ENCODE measurements at regions not wholly inside any gene's neighbourhood (a gene's known extent, or its start where the extent isn't known, plus 50 kb on each side); places are given as distances from the start of the nearest gene placed in this dataset.

- no peak for DNase-seq
- Histone ChIP-seq H3K9me3 (peaks cover 0 to 5% (median 0%) of the 10 kb centered on the region in 4 donors), H3K27me3 (no peaks in the 10 kb centered on the region), H3K4me3 (no peak overlapping the region), H3K27ac (no peak overlapping the region), H3K4me1 (peaks cover 0 to 8% (median 0%) of the 10 kb centered on the region in 4 donors), H3K36me3 (no peaks in the 10 kb centered on the region)
- no peak for TF ChIP-seq POLR2A (IDR thresholded peaks at IDR 0.05)
- no peak for TF ChIP-seq CTCF (IDR thresholded peaks at IDR 0.05)
These were observed 199.8 kb upstream of the MAP3K1 start for GRCh38 chr5:56615361-56616153.

GRCh38 chr5:56612759-56613158, 202.6 kb upstream of the MAP3K1 start:
- no peak overlapping the region for H3K4me3 ChIP-seq
- H3K27ac ChIP-seq = no peak overlapping the region
- peaks cover 0 to 8% (median 0%) of the 10 kb centered on the region in 4 donors for H3K4me1 ChIP-seq
- no peaks in the 10 kb centered on the region for H3K36me3 ChIP-seq
- DNase-seq = no peak
- H3K9me3 ChIP-seq = no peaks in the 10 kb centered on the region
- H3K27me3 ChIP-seq = no peaks in the 10 kb centered on the region
- TF ChIP-seq CTCF (IDR thresholded peaks at IDR 0.05) (no peak), POLR2A (IDR thresholded peaks at IDR 0.05) (no peak)

- Histone ChIP-seq H3K9me3 (no peaks in the 10 kb centered on the region), H3K4me1 (peaks cover 0 to 8% (median 0%) of the 10 kb centered on the region in 4 donors), H3K4me3 (no peak overlapping the region), H3K27ac (no peak overlapping the region), H3K27me3 (no peaks in the 10 kb centered on the region), H3K36me3 (no peaks in the 10 kb centered on the region)
- no peak for DNase-seq
- no peak for TF ChIP-seq POLR2A (IDR thresholded peaks at IDR 0.05)
- no peak for TF ChIP-seq CTCF (IDR thresholded peaks at IDR 0.05)
These were observed 203.0 kb upstream of the MAP3K1 start for GRCh38 chr5:56612353-56612752.

GRCh38 chr5:56610093-56610698, 205.2 kb upstream of the MAP3K1 start:
- Histone ChIP-seq H3K27ac (no peak overlapping the region), H3K4me3 (no peak overlapping the region), H3K9me3 (no peaks in the 10 kb centered on the region), H3K36me3 (no peaks in the 10 kb centered on the region), H3K27me3 (no peaks in the 10 kb centered on the region), H3K4me1 (no peaks in the 10 kb centered on the region)
- TF ChIP-seq POLR2A (IDR thresholded peaks at IDR 0.05) = no peak
- TF ChIP-seq CTCF (IDR thresholded peaks at IDR 0.05) = no peak
- DNase-seq = no peak

- Histone ChIP-seq H3K27ac (no peak overlapping the region), H3K36me3 (no peaks in the 10 kb centered on the region), H3K4me3 (no peak overlapping the region), H3K9me3 (no peaks in the 10 kb centered on the region), H3K4me1 (no peaks in the 10 kb centered on the region), H3K27me3 (no peaks in the 10 kb centered on the region)
- TF ChIP-seq CTCF (IDR thresholded peaks at IDR 0.05) (no peak), POLR2A (IDR thresholded peaks at IDR 0.05) (no peak)
- DNase-seq = no peak
These were observed 207.0 kb upstream of the MAP3K1 start for GRCh38 chr5:56608217-56608925.
